ENCODE measurements at regions not wholly inside any gene's neighbourhood (a gene's known extent, or its start where the extent isn't known, plus 50 kb on each side); places are given as distances from the start of the nearest gene placed in this dataset.

GRCh38 chr4:162352580-162353107 is 188.8 kb upstream of the FSTL5 start:
- Mint-ChIP-seq H3K4me3 (ENCODE audit: unreplicated experiment) (no peak overlapping the region), H3K27ac (ENCODE audit: low read depth, unreplicated experiment) (no peak overlapping the region), H3K9me3 (ENCODE audit: unreplicated experiment) (no peaks in the 10 kb centered on the region), H3K4me1 (ENCODE audit: insufficient read depth, unreplicated experiment) (peaks cover 9% of the 10 kb centered on the region), H3K27me3 (ENCODE audit: insufficient read depth, unreplicated experiment) (no peaks in the 10 kb centered on the region), H3K36me3 (ENCODE audit: insufficient read depth, unreplicated experiment) (peaks cover 7% of the 10 kb centered on the region)
- intact Hi-C loops (cut with micrococcal nuclease) = no loop called here
- CTCF ChIA-PET = no interaction called here
- TF ChIP-seq CTCF (IDR thresholded peaks at IDR 0.05; ENCODE audit: unreplicated experiment) = no peak
- POLR2A ChIA-PET = no interaction called here
- DNase-seq (ENCODE audit: unreplicated experiment) = no peak
- BruUV-seq (replicated peaks) = no TSS peak

GRCh38 chr4:162350331-162350730 is 186.5 kb upstream of the FSTL5 start:
- TF ChIP-seq CTCF (IDR thresholded peaks at IDR 0.05; ENCODE audit: unreplicated experiment) = no peak
- no peaks in the 10 kb centered on the region for H3K9me3 Mint-ChIP-seq (ENCODE audit: unreplicated experiment)
- no TSS peak for BruUV-seq (replicated peaks)
- H3K27me3 Mint-ChIP-seq (ENCODE audit: insufficient read depth, unreplicated experiment) = no peaks in the 10 kb centered on the region
- H3K36me3 Mint-ChIP-seq (ENCODE audit: insufficient read depth, unreplicated experiment) = peaks cover 7% of the 10 kb centered on the region
- POLR2A ChIA-PET = interaction anchor here (0.7 kb wide), 1 partner anchor 62 kb away, joined by 4 read pairs; no protein-coding TSS in a partner anchor
- CTCF ChIA-PET = no interaction called here
- H3K27ac Mint-ChIP-seq (ENCODE audit: low read depth, unreplicated experiment) = no peak overlapping the region
- peaks cover 6% of the 10 kb centered on the region for H3K4me1 Mint-ChIP-seq (ENCODE audit: insufficient read depth, unreplicated experiment)
- H3K4me3 Mint-ChIP-seq (ENCODE audit: unreplicated experiment) = no peak overlapping the region
- DNase-seq (ENCODE audit: unreplicated experiment) = no peak
- intact Hi-C loops (cut with micrococcal nuclease) = no loop called here

GRCh38 chr4:162349395-162349794 is 185.6 kb upstream of the FSTL5 start:
- CTCF ChIA-PET = no interaction called here
- TF ChIP-seq CTCF (IDR thresholded peaks at IDR 0.05; ENCODE audit: unreplicated experiment) = no peak
- DNase-seq (ENCODE audit: unreplicated experiment) = no peak
- peaks cover 7% of the 10 kb centered on the region for H3K36me3 Mint-ChIP-seq (ENCODE audit: insufficient read depth, unreplicated experiment)
- no peaks in the 10 kb centered on the region for H3K27me3 Mint-ChIP-seq (ENCODE audit: insufficient read depth, unreplicated experiment)
- H3K4me3 Mint-ChIP-seq (ENCODE audit: unreplicated experiment) = no peak overlapping the region
- no peaks in the 10 kb centered on the region for H3K9me3 Mint-ChIP-seq (ENCODE audit: unreplicated experiment)
- intact Hi-C loops (cut with micrococcal nuclease) = no loop called here
- no TSS peak for BruUV-seq (replicated peaks)
- H3K27ac Mint-ChIP-seq (ENCODE audit: low read depth, unreplicated experiment) = no peak overlapping the region
- POLR2A ChIA-PET = no interaction called here
- peaks cover 6% of the 10 kb centered on the region for H3K4me1 Mint-ChIP-seq (ENCODE audit: insufficient read depth, unreplicated experiment)

- no TSS peak for BruUV-seq (replicated peaks)
- ChIA-PET CTCF (no interaction called here), POLR2A (no interaction called here)
- DNase-seq (ENCODE audit: unreplicated experiment) = no peak
- peaks cover 7% of the 10 kb centered on the region for H3K36me3 Mint-ChIP-seq (ENCODE audit: insufficient read depth, unreplicated experiment)
- H3K4me3 Mint-ChIP-seq (ENCODE audit: unreplicated experiment) = no peak overlapping the region
- H3K27ac Mint-ChIP-seq (ENCODE audit: low read depth, unreplicated experiment) = no peak overlapping the region
- intact Hi-C loops (cut with micrococcal nuclease) = no loop called here
- H3K4me1 Mint-ChIP-seq (ENCODE audit: insufficient read depth, unreplicated experiment) = peaks cover 6% of the 10 kb centered on the region
- H3K27me3 Mint-ChIP-seq (ENCODE audit: insufficient read depth, unreplicated experiment) = no peaks in the 10 kb centered on the region
- no peak for TF ChIP-seq CTCF (IDR thresholded peaks at IDR 0.05; ENCODE audit: unreplicated experiment)
- H3K9me3 Mint-ChIP-seq (ENCODE audit: unreplicated experiment) = peaks cover 6% of the 10 kb centered on the region
Measured at GRCh38 chr4:162347842-162348213, 184.0 kb upstream of the FSTL5 start.

Data from MCF 10A (cell line).